K562 (cell line): ENCODE measurements at regions not wholly inside any gene's neighbourhood (a gene's known extent, or its start where the extent isn't known, plus 50 kb on each side); places are given as distances from the start of the nearest gene placed in this dataset.

ENCODE experiments used
- ATAC-seq: fragments of 200-7000 bp; cut with Tn5 transposase; 3 replicates; pipeline ENCODE4 v1.9.1; 2020; ENCODE audit warnings: moderate library complexity
- BruUV-seq: library from RNA; stranded (reverse); fragments of 400-500 nt; replicated peaks from 2 replicates; lab custom pipeline; 2021; lab: Mats Ljungman, UMichigan
- CTCF ChIA-PET: fragments of 300-600 bp; formaldehyde crosslinking; extraction: SDS; loops from one replicate; lab custom pipeline; 2021; ENCODE audit warnings: low intra/inter-chr PET ratio; lab: Yijun Ruan, JAX
- POLR2A ChIA-PET: fragments of 300-600, 350-650 bp; sonication (Branson Sonifier 250); formaldehyde crosslinking; extraction: SDS; loops from one replicate; lab custom pipeline; 2021; ENCODE audit warnings: antibody characterized with exemption, inconsistent platforms; lab: Yijun Ruan, JAX
- DNase-seq, 4 experiments: peaks; one replicate each; pipeline versions ENCODE4 v3.0.0 to v3.0.0-alpha.2; 2011 to 2018; ENCODE audit warnings: low spot score in 3 of 4, mixed read lengths in 3 of 4; ENCODE audit errors: extremely low read depth in 1 of 4
- FAIRE-seq: peaks from 2 replicates; lab custom pipeline; 2011; peaks lifted over from hg19 to GRCh38; lab: Jason Lieb, UNC
- H2AFZ ChIP-seq: 2 replicates; pipeline ENCODE4 v1.6.0; 2011; ENCODE audit warnings: low read depth, low read length, control low read depth, inconsistent platforms
- H3K27ac ChIP-seq: fragments of 200-600 bp; 3 replicates; pipeline ENCODE4 v1.8.0; 2011; ENCODE audit warnings: low read depth, mild to moderate bottlenecking, control low read depth, inconsistent platforms, low read length, moderate library complexity, mixed read lengths; ENCODE audit errors: extremely low read depth
- H3K27me3 ChIP-seq, 2 experiments: fragments of 300-600 bp in 1 of 2; 2 replicates in 1 of 2; 3 replicates in 1 of 2; pipeline versions ENCODE4 v1.6.0 to v1.8.0; 2011; ENCODE audit warnings: inconsistent platforms in 2 of 2, low read length in 2 of 2, mild to moderate bottlenecking in 1 of 2, mixed read lengths in 1 of 2, moderate library complexity in 1 of 2; ENCODE audit not compliant: control insufficient read depth in 2 of 2, insufficient read depth in 2 of 2
- H3K36me3 ChIP-seq: fragments of 300-600 bp; 3 replicates; pipeline ENCODE4 v1.8.0; 2011; ENCODE audit warnings: mild to moderate bottlenecking, low read length, inconsistent platforms; ENCODE audit not compliant: control insufficient read depth, insufficient read depth
- H3K4me1 ChIP-seq, 2 experiments: fragments of 200-600 bp in 1 of 2; replicated peaks in 1 of 2; 2 replicates in 1 of 2; 3 replicates in 1 of 2; pipeline versions ENCODE4 v1.5.1 to v1.8.0; 2011; ENCODE audit warnings: inconsistent platforms in 2 of 2, low read length in 2 of 2, mild to moderate bottlenecking in 1 of 2, mixed read lengths in 1 of 2, moderate library complexity in 1 of 2; ENCODE audit not compliant: control insufficient read depth in 2 of 2, insufficient read depth in 2 of 2
- H3K4me2 ChIP-seq: 2 replicates; pipeline ENCODE4 v1.6.1; 2011; ENCODE audit warnings: low read length, control low read depth, inconsistent platforms, mixed read lengths; ENCODE audit not compliant: insufficient read depth
- H3K4me3 ChIP-seq: fragments of 200-600 bp; sonication (generic), shearing (Covaris generic); 2 replicates; pipeline ENCODE4 v1.5.1; 2016; ENCODE audit warnings: control low read depth, inconsistent platforms
- H3K79me2 ChIP-seq: fragments of 200-600 bp; 3 replicates; pipeline ENCODE4 v1.8.0; 2011; ENCODE audit warnings: low read length, inconsistent platforms; ENCODE audit not compliant: control insufficient read depth, insufficient read depth
- H3K9ac ChIP-seq, 2 experiments: 2 replicates each; pipeline versions ENCODE4 v1.6.0 to v1.6.1; 2011; ENCODE audit warnings: low read depth in 2 of 2, low read length in 2 of 2, control low read depth in 1 of 2, inconsistent platforms in 1 of 2, mild to moderate bottlenecking in 1 of 2, mixed read lengths in 1 of 2; ENCODE audit not compliant: insufficient read depth in 1 of 2
- H3K9me1 ChIP-seq: one replicate; pipeline ENCODE4 v1.6.0; 2011; ENCODE audit warnings: inconsistent platforms, mild to moderate bottlenecking, low read length, moderate library complexity; ENCODE audit not compliant: control insufficient read depth, insufficient read depth
- H3K9me3 ChIP-seq: replicated peaks from 2 replicates; pipeline ENCODE4 v1.5.1; 2011; ENCODE audit warnings: low read depth, low read length, inconsistent platforms; ENCODE audit not compliant: control insufficient read depth, insufficient read depth
- H4K20me1 ChIP-seq: replicated peaks from 2 replicates; pipeline ENCODE4 v1.6.1; 2011; ENCODE audit warnings: low read length, inconsistent platforms, mixed read lengths; ENCODE audit not compliant: control insufficient read depth, insufficient read depth
- CLOCK ChIP-seq: fragments of 250-450 bp; sonication (Bioruptor Pico); IDR thresholded peaks from 2 replicates; pipeline ENCODE4 v1.4.0; 2020; ENCODE audit warnings: mild to moderate bottlenecking, moderate library complexity, borderline replicate concordance
- CREM ChIP-seq: IDR thresholded peaks from 2 replicates; pipeline ENCODE4 v1.6.1; 2014; ENCODE audit warnings: antibody characterized with exemption, low read depth
- FOXA1 ChIP-seq: fragments of 450-650 bp; IDR thresholded peaks from 2 replicates; pipeline ENCODE4 v1.6.1; 2016; ENCODE audit warnings: mild to moderate bottlenecking, borderline replicate concordance
- FOXJ3 ChIP-seq: sonication (generic); formaldehyde crosslinking; IDR thresholded peaks from 2 replicates; pipeline ENCODE4 v1.4.0; 2020; ENCODE audit warnings: mild to moderate bottlenecking, missing genetic modification reagents
- HSF4 ChIP-seq: fragments of 250-450 bp; sonication (Bioruptor Pico); IDR thresholded peaks from 2 replicates; pipeline ENCODE4 v2.1.2; 2022; ENCODE audit warnings: mild to moderate bottlenecking, moderate library complexity, borderline replicate concordance
- LARP7 ChIP-seq: fragments of 450-650 bp; IDR thresholded peaks from 2 replicates; pipeline ENCODE4 v1.6.1; 2016
- SETDB1 ChIP-seq: IDR thresholded peaks from one replicate; pipeline ENCODE4 v1.6.1; 2012; ENCODE audit warnings: low read length, control low read depth, inconsistent platforms
- SMAD2 ChIP-seq: fragments of 150-350 bp; IDR thresholded peaks from 2 replicates; pipeline ENCODE4 v1.6.1; 2014; ENCODE audit warnings: low read depth, mild to moderate bottlenecking, low read length
- THAP12 ChIP-seq: fragments of 250-450 bp; sonication (Bioruptor Pico); IDR thresholded peaks from 2 replicates; pipeline ENCODE4 v1.9.0; 2021; ENCODE audit warnings: mild to moderate bottlenecking, inconsistent platforms
- ZNF511 ChIP-seq: sonication (generic); formaldehyde crosslinking; IDR thresholded peaks from 2 replicates; pipeline ENCODE4 v1.8.0; 2022; ENCODE audit warnings: mild to moderate bottlenecking, missing genetic modification reagents
- WGBS: fragments of 100-300 bp; shearing (Covaris generic); methylation state at CpG from one replicate; pipeline ENCODE4 v1.1.6; 2016; ENCODE audit warnings: low coverage, mixed read lengths; ENCODE audit not compliant: insufficient coverage; ENCODE audit errors: missing lambda C conversion rate; 5-methylcytosine and 5-hydroxymethylcytosine counted together
- in situ Hi-C: fragments of 300-500 bp; cut with MboI; formaldehyde crosslinking; loops from 4 replicates; pipeline ENCODE4 v1.15.0; 2018; ENCODE audit warnings: inconsistent platforms, mixed read lengths
- intact Hi-C: fragments of 100-400 bp; cut with micrococcal nuclease; formaldehyde crosslinking; loops from 2 replicates; pipeline ENCODE4 v1.14.2; 2022

GRCh38 chr1:222140206-222140605 lies 398.3 kb upstream of the DUSP10 start:
- TF ChIP-seq SMAD2, result no peak
- TF ChIP-seq FOXJ3 (CRISPR knock-in tag), result no peak
- no peak for TF ChIP-seq FOXA1
- TF ChIP-seq HSF4, result no peak
- no peak for TF ChIP-seq SETDB1
- TF ChIP-seq ZNF511 (CRISPR knock-in tag), result no peak
- TF ChIP-seq CREM, result no peak
- TF ChIP-seq CLOCK (CRISPR knock-in tag), result no peak
- no peak for TF ChIP-seq THAP12
- no peak for TF ChIP-seq LARP7
- H3K4me1 ChIP-seq, result no peaks in the 10 kb centered on the region
- H3K9me3 ChIP-seq, result no peaks in the 10 kb centered on the region; the same call in 1 of the 2 replicates
- 0% methylated on average over 1 of the region's 1 CpG for WGBS
- no TSS peak for BruUV-seq
- ChIA-PET POLR2A (no interaction called here), CTCF (no interaction called here)
- DNase-seq (no peak), ATAC-seq (no peak), FAIRE-seq (no peak)
- H2AFZ ChIP-seq, result no peak overlapping the region
- no peaks in the 10 kb centered on the region for H3K9me1 ChIP-seq
- H3K27ac ChIP-seq, result no peak overlapping the region
- H3K4me2 ChIP-seq, result no peak overlapping the region
- no peaks in the 10 kb centered on the region for H4K20me1 ChIP-seq
- H3K27me3 ChIP-seq, result no peaks in the 10 kb centered on the region
- H3K36me3 ChIP-seq, result no peaks in the 10 kb centered on the region
- intact Hi-C loops, result no loop called here
- H3K79me2 ChIP-seq, result no peaks in the 10 kb centered on the region
- H3K4me3 ChIP-seq, result no peak overlapping the region
- H3K9ac ChIP-seq, result no peak overlapping the region
- in situ Hi-C loops, result no loop called here
